Suppressor macrophage (primary cell): ENCODE measurements at regions not wholly inside any gene's neighbourhood (a gene's known extent, or its start where the extent isn't known, plus 50 kb on each side); places are given as distances from the start of the nearest gene placed in this dataset.
"Not testable (repeated sequence)": the region's sequence is repeated elsewhere in the genome, so short reads cannot be mapped to it uniquely, and the experiment has no call there.

ENCODE experiments used
- DNase-seq, 4 experiments: peaks; one replicate each; pipeline ENCODE4 v3.0.0-alpha.2; 2020 to 2022

GRCh38 chr2:47690132-47690531 lies 92.8 kb upstream of the MSH6 start:
- no peak for DNase-seq

GRCh38 chr2:47689118-47689517 lies 93.8 kb upstream of the MSH6 start:
- DNase-seq, result not testable (repeated sequence)

- DNase-seq, result no peak
These were observed 94.4 kb upstream of the MSH6 start for GRCh38 chr2:47688561-47688960.

GRCh38 chr2:47687856-47688255 lies 95.1 kb upstream of the MSH6 start:
- DNase-seq, result no peak

- DNase-seq, result no peak
These were observed 96.9 kb upstream of the MSH6 start for GRCh38 chr2:47686018-47686417.

GRCh38 chr2:47682216-47682749 lies 100.7 kb upstream of the MSH6 start:
- DNase-seq, result no peak

GRCh38 chr2:47676261-47676926 lies 105.6 kb upstream of the KCNK12 start:
- no peak for DNase-seq

GRCh38 chr2:47675196-47675825 lies 104.5 kb upstream of the KCNK12 start:
- DNase-seq, result no peak

GRCh38 chr2:47666332-47666731 lies 95.5 kb upstream of the KCNK12 start:
- no peak for DNase-seq

GRCh38 chr2:47664817-47665216 lies 94.0 kb upstream of the KCNK12 start:
- peak in 3 of 4 experiments; percentile 8 to 25 (median 12) for DNase-seq

GRCh38 chr2:47662552-47662951 lies 91.8 kb upstream of the KCNK12 start:
- no peak for DNase-seq

- no peak for DNase-seq
These were observed 90.5 kb upstream of the KCNK12 start for GRCh38 chr2:47661310-47661709.

- no peak for DNase-seq
These were observed 89.4 kb upstream of the KCNK12 start for GRCh38 chr2:47660168-47660567.

- no peak for DNase-seq
These were observed 88.0 kb upstream of the KCNK12 start for GRCh38 chr2:47658646-47659320.

GRCh38 chr2:47657886-47658489 lies 87.2 kb upstream of the KCNK12 start:
- DNase-seq, result no peak

- DNase-seq, result no peak
These were observed 86.2 kb upstream of the KCNK12 start for GRCh38 chr2:47656715-47657600.

GRCh38 chr2:47655563-47655880 lies 84.7 kb upstream of the KCNK12 start:
- DNase-seq, result no peak

- DNase-seq, result no peak
These were observed 84.2 kb upstream of the KCNK12 start for GRCh38 chr2:47654790-47655562.

- DNase-seq, result no peak
These were observed 83.4 kb upstream of the KCNK12 start for GRCh38 chr2:47653902-47654789.

- no peak for DNase-seq
These were observed 82.3 kb upstream of the KCNK12 start for GRCh38 chr2:47653036-47653435.
